GM19455 (cell line): ENCODE measurements at regions not wholly inside any gene's neighbourhood (a gene's known extent, or its start where the extent isn't known, plus 50 kb on each side); places are given as distances from the start of the nearest gene placed in this dataset.

ENCODE experiments used
- ATAC-seq: cut with Tn5 transposase; IDR thresholded peaks from one replicate; pipeline ENCODE4 v1.9.1; 2021; ENCODE audit not compliant: unreplicated experiment

GRCh38 chr1:63112155-63112900 lies 210.0 kb upstream of the FOXD3 start:
- ATAC-seq: no peak

- no peak for ATAC-seq
These were observed 206.8 kb upstream of the FOXD3 start for GRCh38 chr1:63115527-63115926.

GRCh38 chr1:63116016-63116415 lies 206.4 kb upstream of the FOXD3 start:
- no peak for ATAC-seq

GRCh38 chr1:63119575-63120155 lies 202.7 kb upstream of the FOXD3 start:
- ATAC-seq: no peak

- ATAC-seq: no peak
These were observed 200.3 kb upstream of the FOXD3 start for GRCh38 chr1:63122079-63122478.

- peak; percentile 77 for ATAC-seq
These were observed 197.6 kb upstream of the FOXD3 start for GRCh38 chr1:63124666-63125191.

GRCh38 chr1:63126104-63126503 lies 196.3 kb upstream of the FOXD3 start:
- no peak for ATAC-seq

GRCh38 chr1:63127376-63127775 lies 195.0 kb upstream of the FOXD3 start:
- ATAC-seq: no peak

GRCh38 chr1:63128556-63128955 lies 193.8 kb upstream of the FOXD3 start:
- no peak for ATAC-seq

- ATAC-seq: no peak
These were observed 193.2 kb upstream of the FOXD3 start for GRCh38 chr1:63129184-63129583.

GRCh38 chr1:63129855-63130254 lies 192.5 kb upstream of the FOXD3 start:
- ATAC-seq: no peak

- no peak for ATAC-seq
These were observed 187.7 kb upstream of the FOXD3 start for GRCh38 chr1:63134501-63135173.

- ATAC-seq: no peak
These were observed 187.2 kb upstream of the FOXD3 start for GRCh38 chr1:63135174-63135512.

- no peak for ATAC-seq
These were observed 186.6 kb upstream of the FOXD3 start for GRCh38 chr1:63135801-63136200.

GRCh38 chr1:63142001-63142400 lies 180.4 kb upstream of the FOXD3 start:
- ATAC-seq: no peak

- ATAC-seq: no peak
These were observed 178.9 kb upstream of the FOXD3 start for GRCh38 chr1:63143482-63143881.

GRCh38 chr1:63147783-63148182 lies 174.6 kb upstream of the FOXD3 start:
- ATAC-seq: no peak

GRCh38 chr1:63148825-63149645 lies 173.3 kb upstream of the FOXD3 start:
- no peak for ATAC-seq

- no peak for ATAC-seq
These were observed 169.8 kb upstream of the FOXD3 start for GRCh38 chr1:63152572-63152971.

- ATAC-seq: no peak
These were observed 166.9 kb upstream of the FOXD3 start for GRCh38 chr1:63155437-63155836.

GRCh38 chr1:63157085-63157484 lies 165.3 kb upstream of the FOXD3 start:
- no peak for ATAC-seq
